Kidney glomerular epithelial cell (primary cell): ENCODE measurements at regions not wholly inside any gene's neighbourhood (a gene's known extent, or its start where the extent isn't known, plus 50 kb on each side); places are given as distances from the start of the nearest gene placed in this dataset.

Source experiments
- DNase-seq: peaks from one replicate; lab custom pipeline; 2025; lab: John Stamatoyannopoulos, UW

- no peak for DNase-seq
Measured at GRCh38 chr3:6097556-6097955, 763.4 kb upstream of the GRM7 start.

- no peak for DNase-seq
Measured at GRCh38 chr3:6098516-6099157, 762.3 kb upstream of the GRM7 start.

GRCh38 chr3:6099458-6100075 is 761.3 kb upstream of the GRM7 start:
- DNase-seq = no peak

- DNase-seq = no peak
Measured at GRCh38 chr3:6105187-6105586, 755.7 kb upstream of the GRM7 start.

- DNase-seq = no peak
Measured at GRCh38 chr3:6108957-6109356, 752.0 kb upstream of the GRM7 start.

- DNase-seq = no peak
Measured at GRCh38 chr3:6110451-6110850, 750.5 kb upstream of the GRM7 start.

GRCh38 chr3:6112546-6112945 is 748.4 kb upstream of the GRM7 start:
- DNase-seq = no peak

- DNase-seq = no peak
Measured at GRCh38 chr3:6113338-6113737, 747.6 kb upstream of the GRM7 start.

- no peak for DNase-seq
Measured at GRCh38 chr3:6119367-6119766, 741.5 kb upstream of the GRM7 start.

- DNase-seq = no peak
Measured at GRCh38 chr3:6120786-6121185, 740.1 kb upstream of the GRM7 start.

- DNase-seq = no peak
Measured at GRCh38 chr3:6124875-6125274, 736.0 kb upstream of the GRM7 start.

- DNase-seq = no peak
Measured at GRCh38 chr3:6125520-6125919, 735.4 kb upstream of the GRM7 start.

- DNase-seq = no peak
Measured at GRCh38 chr3:6132684-6133432, 728.1 kb upstream of the GRM7 start.

GRCh38 chr3:6142707-6143106 is 718.2 kb upstream of the GRM7 start:
- no peak for DNase-seq

GRCh38 chr3:6147883-6148282 is 713.0 kb upstream of the GRM7 start:
- no peak for DNase-seq

GRCh38 chr3:6155650-6156338 is 705.1 kb upstream of the GRM7 start:
- DNase-seq = no peak

- DNase-seq = no peak
Measured at GRCh38 chr3:6165951-6166350, 695.0 kb upstream of the GRM7 start.

- no peak for DNase-seq
Measured at GRCh38 chr3:6168256-6168655, 692.7 kb upstream of the GRM7 start.

- DNase-seq = no peak
Measured at GRCh38 chr3:6172871-6173642, 687.9 kb upstream of the GRM7 start.

GRCh38 chr3:6177417-6177816 is 683.5 kb upstream of the GRM7 start:
- DNase-seq = no peak

- no peak for DNase-seq
Measured at GRCh38 chr3:6179761-6180160, 681.2 kb upstream of the GRM7 start.

GRCh38 chr3:6180171-6180570 is 680.7 kb upstream of the GRM7 start:
- no peak for DNase-seq
